HG02970 (cell line): ENCODE measurements at regions not wholly inside any gene's neighbourhood (a gene's known extent, or its start where the extent isn't known, plus 50 kb on each side); places are given as distances from the start of the nearest gene placed in this dataset.

Source experiments
- ATAC-seq: cut with Tn5 transposase; IDR thresholded peaks from one replicate; pipeline ENCODE4 v1.9.1; 2021; ENCODE audit warnings: mild to moderate bottlenecking, moderate library complexity, moderate number of reproducible peaks; ENCODE audit not compliant: unreplicated experiment, low FRiP score

DNA sequence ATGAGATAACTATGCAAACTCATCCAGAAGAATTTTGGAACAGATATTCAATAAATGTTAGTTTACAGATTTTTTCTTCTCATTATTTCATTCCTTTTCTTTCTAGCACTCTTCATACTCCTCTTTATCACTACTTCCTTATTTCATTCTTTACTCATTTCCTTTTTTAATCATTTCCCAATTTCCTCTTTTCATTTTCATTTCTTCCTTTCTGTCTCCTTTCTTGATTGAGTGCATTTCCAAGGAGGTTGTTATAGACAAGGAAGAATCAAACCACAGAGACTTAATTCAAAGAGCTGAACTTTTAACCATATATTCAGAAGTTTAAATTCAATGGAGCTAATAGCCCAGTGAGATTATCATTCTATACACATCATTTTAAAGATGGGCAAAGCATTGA, 600.7 kb downstream of the ARAP2 start:
- no peak for ATAC-seq

- no peak for ATAC-seq
These were observed 599.7 kb downstream of the ARAP2 start for GRCh38 chr4:35644591-35644990.

DNA sequence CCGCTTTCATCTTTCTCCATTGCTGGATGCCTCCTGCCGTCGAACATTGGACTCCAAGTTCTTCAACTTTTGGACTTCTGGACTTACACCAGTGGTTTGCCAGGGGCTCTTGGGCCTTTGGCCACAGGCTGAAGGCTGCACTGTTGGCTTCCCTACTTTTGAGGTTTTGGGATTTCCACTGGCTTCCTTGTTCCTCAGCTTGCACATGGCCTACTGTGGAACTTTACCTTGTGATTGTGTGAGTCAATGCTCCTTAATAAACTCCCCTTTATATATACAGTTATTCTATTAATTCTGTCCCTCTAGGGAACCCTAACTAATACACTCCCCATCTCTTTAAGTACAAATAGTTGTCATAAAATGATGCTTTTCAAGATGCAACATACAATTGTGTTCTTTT, 595.3 kb downstream of the ARAP2 start:
- no peak for ATAC-seq

- ATAC-seq: no peak
These were observed 594.5 kb downstream of the ARAP2 start for GRCh38 chr4:35649778-35650177.

DNA sequence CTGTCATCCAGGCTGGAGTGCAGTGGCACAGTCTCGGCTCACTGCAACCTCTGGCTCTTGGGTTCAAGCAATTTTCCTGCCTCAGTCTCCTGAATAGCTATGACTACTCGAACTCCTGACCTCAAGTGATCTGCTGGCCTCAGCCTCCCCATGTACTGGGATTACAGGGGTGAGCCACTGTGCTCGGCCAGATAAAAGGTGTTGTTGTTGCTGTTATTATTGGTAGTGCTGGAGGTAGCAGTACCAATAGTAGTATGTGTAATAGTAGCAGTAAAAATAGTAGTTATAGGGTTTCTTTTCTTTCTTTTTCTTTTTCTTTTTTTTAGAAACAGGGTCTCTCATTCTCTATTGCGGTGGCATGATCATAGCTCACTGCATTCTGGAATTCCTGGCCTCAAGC, 592.1 kb downstream of the ARAP2 start:
- ATAC-seq: no peak

GRCh38 chr4:35653451-35653850, 590.9 kb downstream of the ARAP2 start:
- ATAC-seq: no peak

- no peak for ATAC-seq
These were observed 571.2 kb downstream of the ARAP2 start for GRCh38 chr4:35673137-35673536.

- no peak for ATAC-seq
These were observed 559.6 kb downstream of the ARAP2 start for GRCh38 chr4:35684755-35685154.

GRCh38 chr4:35689870-35690269, 554.4 kb downstream of the ARAP2 start:
- no peak for ATAC-seq

- ATAC-seq: no peak
These were observed 554.0 kb downstream of the ARAP2 start for GRCh38 chr4:35690271-35690670.

GRCh38 chr4:35695003-35695402, 549.3 kb downstream of the ARAP2 start:
- ATAC-seq: no peak

- ATAC-seq: no peak
These were observed 548.9 kb downstream of the ARAP2 start for GRCh38 chr4:35695421-35695820.

GRCh38 chr4:35697210-35697736, 547.0 kb downstream of the ARAP2 start:
- peak; percentile 90 for ATAC-seq

GRCh38 chr4:35700663-35701062, 543.7 kb downstream of the ARAP2 start:
- no peak for ATAC-seq

GRCh38 chr4:35709080-35709479, 535.2 kb downstream of the ARAP2 start:
- ATAC-seq: no peak

- ATAC-seq: no peak
These were observed 534.0 kb downstream of the ARAP2 start for GRCh38 chr4:35710343-35710742.

DNA sequence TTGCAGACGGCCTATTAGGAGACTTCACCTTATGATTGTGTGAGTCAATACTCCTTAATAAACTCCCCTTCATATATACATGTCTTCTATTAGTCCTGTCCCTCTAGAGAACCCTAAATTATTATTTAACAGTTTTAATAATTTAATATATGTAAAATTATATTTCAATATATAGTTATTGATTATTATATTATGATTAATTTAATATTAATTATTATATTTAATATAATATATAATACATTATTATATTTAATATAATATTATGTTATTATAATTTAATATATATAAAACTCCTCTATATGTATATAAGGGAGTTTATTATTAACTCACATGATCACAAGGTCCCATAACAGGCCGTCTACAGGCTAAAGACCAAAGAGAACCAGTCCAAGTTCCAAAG, 533.2 kb downstream of the ARAP2 start:
- no peak for ATAC-seq

DNA sequence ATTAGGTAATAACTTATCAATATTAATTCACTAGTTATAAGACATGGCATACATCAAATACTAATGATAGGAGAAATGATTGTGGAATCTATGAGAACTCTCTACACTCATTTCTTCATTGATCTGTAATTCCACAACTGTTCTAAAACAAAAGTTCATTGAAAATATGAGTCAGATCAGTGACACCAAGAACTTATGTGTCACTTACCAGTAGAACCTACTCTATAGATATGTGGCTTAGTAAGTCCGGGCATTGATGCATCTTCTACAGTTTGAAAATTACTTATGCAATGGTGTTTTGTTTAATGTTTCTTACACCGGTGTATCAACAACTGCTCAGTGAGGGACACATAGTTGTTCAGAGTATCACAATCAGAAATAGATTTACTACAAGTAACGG, 520.3 kb downstream of the ARAP2 start:
- ATAC-seq: no peak

- no peak for ATAC-seq
These were observed 519.2 kb downstream of the ARAP2 start for GRCh38 chr4:35725131-35725530.

GRCh38 chr4:35730414-35730813, 513.9 kb downstream of the ARAP2 start:
- no peak for ATAC-seq

DNA sequence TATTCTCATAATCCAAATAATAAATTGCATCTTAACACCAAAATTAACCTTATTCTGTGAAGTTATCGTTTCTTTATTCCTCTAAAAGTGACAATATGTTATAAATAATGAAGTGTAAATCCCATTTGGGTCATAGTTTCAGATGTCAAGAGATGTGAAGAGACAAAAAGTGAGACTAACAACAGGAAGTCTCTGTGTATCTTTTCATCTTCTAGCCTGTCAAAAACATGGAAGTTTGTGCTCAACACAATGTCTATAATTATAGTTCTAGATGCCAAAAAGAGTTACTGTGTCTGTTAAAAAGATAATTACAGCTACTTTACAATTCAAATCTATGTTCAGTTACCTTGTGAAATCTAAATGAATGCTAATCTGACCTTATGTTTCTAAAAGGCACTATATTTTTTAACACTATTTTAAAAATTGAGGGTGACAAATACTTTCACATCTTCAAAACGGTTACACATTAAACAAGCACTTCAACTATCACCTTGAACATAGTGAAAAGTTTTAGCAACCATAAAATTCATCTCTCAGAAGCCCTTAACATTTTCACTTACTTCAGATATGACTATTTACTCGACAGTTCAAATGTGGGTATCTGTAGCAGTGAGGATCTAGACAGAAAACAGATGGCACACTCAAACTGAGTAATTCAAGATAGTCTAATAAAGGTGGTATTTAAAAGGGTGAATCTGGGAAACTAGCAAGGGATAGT, 509.8 kb downstream of the ARAP2 start:
- ATAC-seq: peak; percentile 76

DNA sequence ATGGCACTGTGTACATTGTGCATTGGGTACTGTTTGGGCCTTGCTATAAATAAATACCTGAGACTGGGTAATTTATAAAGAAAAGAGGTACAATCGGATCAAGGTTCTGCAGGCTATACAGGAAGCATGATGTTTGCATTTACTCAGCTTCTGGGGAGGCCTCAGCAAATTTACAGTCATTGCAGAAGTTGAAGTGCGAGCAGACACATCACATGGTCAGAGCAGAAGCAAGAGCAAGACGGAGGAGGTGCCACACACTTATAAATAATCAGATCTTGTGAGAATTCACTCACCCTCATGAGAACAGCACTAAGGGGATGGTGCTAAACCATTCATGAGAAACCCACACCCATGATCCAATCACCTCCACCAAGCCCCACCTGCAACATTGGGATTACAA, 505.0 kb downstream of the ARAP2 start:
- no peak for ATAC-seq

GRCh38 chr4:35754047-35754446, 490.3 kb downstream of the ARAP2 start:
- ATAC-seq: no peak
